ENCODE measurements at regions not wholly inside any gene's neighbourhood (a gene's known extent, or its start where the extent isn't known, plus 50 kb on each side); places are given as distances from the start of the nearest gene placed in this dataset.

DNA sequence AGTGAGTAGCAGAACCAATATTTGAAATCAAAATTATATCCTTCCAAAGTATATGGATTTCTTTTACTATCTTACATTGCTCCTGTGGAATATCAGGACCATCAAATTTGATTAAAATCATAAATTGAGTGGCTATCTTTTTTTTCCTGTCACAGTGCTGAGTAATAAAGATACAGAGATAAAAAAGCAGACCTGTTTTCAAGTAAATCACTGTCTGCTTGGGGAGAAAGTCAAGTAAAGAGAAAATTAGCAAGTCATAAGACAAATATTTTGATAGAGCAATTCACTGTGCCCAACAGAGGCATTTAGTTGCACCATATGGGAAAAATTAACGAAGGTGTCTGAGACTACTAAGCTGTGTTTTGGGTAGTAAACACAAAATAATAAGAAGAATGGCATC is 933.7 kb downstream of the NTRK3 start:
- Histone ChIP-seq H3K9me3 (no peaks in the 10 kb centered on the region), H3K27ac (no peak overlapping the region), H3K4me1 (ENCODE audit: control insufficient read depth in 1 of 2, low read depth in 2 of 2) (no peaks in the 10 kb centered on the region), H3K4me3 (no peak overlapping the region), H3K27me3 (replicated peaks; ENCODE audit: insufficient read depth) (no peaks in the 10 kb centered on the region), H3K36me3 (no peaks in the 10 kb centered on the region)
- ATAC-seq (ENCODE audit: insufficient number of reproducible peaks, low FRiP score, low read depth) (no peak), DNase-seq (ENCODE audit: low spot score) (no peak)
- TF ChIP-seq, protein P1, sequence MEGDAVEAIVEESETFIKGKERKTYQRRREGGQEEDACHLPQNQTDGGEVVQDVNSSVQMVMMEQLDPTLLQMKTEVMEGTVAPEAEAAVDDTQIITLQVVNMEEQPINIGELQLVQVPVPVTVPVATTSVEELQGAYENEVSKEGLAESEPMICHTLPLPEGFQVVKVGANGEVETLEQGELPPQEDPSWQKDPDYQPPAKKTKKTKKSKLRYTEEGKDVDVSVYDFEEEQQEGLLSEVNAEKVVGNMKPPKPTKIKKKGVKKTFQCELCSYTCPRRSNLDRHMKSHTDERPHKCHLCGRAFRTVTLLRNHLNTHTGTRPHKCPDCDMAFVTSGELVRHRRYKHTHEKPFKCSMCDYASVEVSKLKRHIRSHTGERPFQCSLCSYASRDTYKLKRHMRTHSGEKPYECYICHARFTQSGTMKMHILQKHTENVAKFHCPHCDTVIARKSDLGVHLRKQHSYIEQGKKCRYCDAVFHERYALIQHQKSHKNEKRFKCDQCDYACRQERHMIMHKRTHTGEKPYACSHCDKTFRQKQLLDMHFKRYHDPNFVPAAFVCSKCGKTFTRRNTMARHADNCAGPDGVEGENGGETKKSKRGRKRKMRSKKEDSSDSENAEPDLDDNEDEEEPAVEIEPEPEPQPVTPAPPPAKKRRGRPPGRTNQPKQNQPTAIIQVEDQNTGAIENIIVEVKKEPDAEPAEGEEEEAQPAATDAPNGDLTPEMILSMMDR (IDR thresholded peaks at IDR 0.05), result no peak

DNA sequence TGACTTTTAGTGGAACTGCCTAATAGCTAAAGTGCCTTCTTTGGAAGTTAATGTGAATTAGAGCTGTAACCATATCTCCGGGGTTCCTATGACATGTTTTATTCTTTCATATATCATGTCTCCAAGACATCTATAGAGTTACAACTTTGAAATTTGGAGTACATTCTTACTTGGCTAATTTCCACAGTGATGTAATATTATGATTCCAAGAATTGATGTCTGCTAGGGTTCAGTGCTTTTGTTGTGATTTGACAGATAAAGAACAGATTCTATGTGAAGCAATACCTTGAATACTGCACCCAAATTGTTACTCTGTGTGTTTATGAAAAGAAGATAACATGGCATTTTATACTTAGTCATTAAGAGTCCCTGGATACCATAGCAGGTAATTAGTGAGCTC is 934.3 kb downstream of the NTRK3 start:
- Histone ChIP-seq H3K4me3 (no peak overlapping the region), H3K36me3 (no peaks in the 10 kb centered on the region), H3K9me3 (no peaks in the 10 kb centered on the region), H3K27ac (no peak overlapping the region), H3K27me3 (replicated peaks; ENCODE audit: insufficient read depth) (no peaks in the 10 kb centered on the region), H3K4me1 (ENCODE audit: control insufficient read depth in 1 of 2, low read depth in 2 of 2) (no peaks in the 10 kb centered on the region)
- TF ChIP-seq, protein P1 (IDR thresholded peaks at IDR 0.05), result no peak
- no peak for DNase-seq (ENCODE audit: low spot score)
- no peak for ATAC-seq (ENCODE audit: insufficient number of reproducible peaks, low FRiP score, low read depth)

DNA sequence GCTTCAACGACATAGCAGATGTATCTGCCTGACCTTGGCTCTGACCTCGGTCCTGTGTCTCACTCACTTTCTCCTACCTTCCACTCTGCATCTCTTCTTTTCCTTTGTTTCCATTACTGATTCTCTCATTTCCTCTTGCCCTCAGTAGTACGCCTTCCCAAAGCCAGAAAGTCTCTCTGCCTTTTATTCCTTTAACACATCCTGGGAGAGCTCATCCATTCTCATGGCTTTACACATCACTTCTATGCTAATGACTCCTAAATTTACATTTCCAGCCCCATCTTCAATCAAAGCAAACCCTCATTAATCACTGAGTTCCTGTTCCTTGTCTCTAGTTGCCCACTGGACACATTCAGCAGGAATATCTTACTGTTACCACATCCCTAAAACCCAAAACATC is 938.6 kb downstream of the NTRK3 start:
- DNase-seq (ENCODE audit: low spot score), result no peak
- Histone ChIP-seq H3K9me3 (no peaks in the 10 kb centered on the region), H3K4me3 (no peak overlapping the region), H3K27ac (no peak overlapping the region), H3K4me1 (ENCODE audit: control insufficient read depth in 1 of 2, low read depth in 2 of 2) (no peaks in the 10 kb centered on the region), H3K27me3 (replicated peaks; ENCODE audit: insufficient read depth) (no peaks in the 10 kb centered on the region), H3K36me3 (no peaks in the 10 kb centered on the region)
- TF ChIP-seq, protein P1 (IDR thresholded peaks at IDR 0.05), result no peak
- no peak for ATAC-seq (ENCODE audit: insufficient number of reproducible peaks, low FRiP score, low read depth)

DNA sequence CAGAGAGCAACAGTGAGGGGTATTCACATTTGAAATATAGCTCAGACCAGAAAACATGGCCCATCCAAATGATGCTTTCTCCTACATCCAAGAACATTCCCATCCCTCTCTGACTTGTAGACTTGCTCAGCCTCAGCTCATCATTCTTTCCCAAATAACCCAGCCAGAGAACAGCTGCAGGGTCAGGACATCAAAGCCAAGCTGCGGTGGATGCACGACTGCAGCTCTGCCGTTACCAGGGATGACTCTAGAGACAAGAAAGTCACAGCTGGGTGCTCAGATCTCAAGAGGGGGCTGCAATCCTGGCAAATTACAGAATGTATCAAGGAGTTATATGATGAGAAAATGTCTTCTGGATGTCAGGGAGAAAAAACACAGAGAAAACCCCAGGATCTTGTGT is 944.3 kb downstream of the NTRK3 start:
- DNase-seq (ENCODE audit: low spot score) (no peak), ATAC-seq (ENCODE audit: insufficient number of reproducible peaks, low FRiP score, low read depth) (no peak)
- H3K27me3 ChIP-seq (replicated peaks; ENCODE audit: insufficient read depth), result no peaks in the 10 kb centered on the region
- TF ChIP-seq, protein P1 (IDR thresholded peaks at IDR 0.05), result no peak
- no peak overlapping the region for H3K4me3 ChIP-seq
- H3K9me3 ChIP-seq, result no peaks in the 10 kb centered on the region
- H3K27ac ChIP-seq, result no peak overlapping the region
- no peaks in the 10 kb centered on the region for H3K36me3 ChIP-seq
- H3K4me1 ChIP-seq (ENCODE audit: control insufficient read depth in 1 of 2, low read depth in 2 of 2), result no peaks in the 10 kb centered on the region

DNA sequence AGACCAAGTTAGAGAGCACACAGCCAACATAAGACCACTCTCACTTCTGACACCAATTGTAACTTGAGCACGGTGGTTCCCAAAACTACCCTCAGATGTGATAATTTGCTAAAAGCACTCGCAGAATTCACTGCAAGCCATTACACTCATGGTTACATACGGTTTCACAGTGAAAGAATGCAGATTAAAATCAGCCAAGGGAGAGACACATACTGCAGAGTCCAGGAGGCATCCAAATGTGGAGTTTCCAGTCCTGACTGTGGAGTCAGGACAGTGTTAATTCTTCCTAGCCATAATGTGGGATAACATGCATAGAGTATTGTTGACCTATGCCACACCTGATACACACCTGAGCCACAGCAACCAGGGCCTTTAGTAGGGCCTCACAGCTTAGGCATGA is 956.4 kb downstream of the NTRK3 start:
- Histone ChIP-seq H3K27me3 (replicated peaks; ENCODE audit: insufficient read depth) (no peaks in the 10 kb centered on the region), H3K36me3 (no peaks in the 10 kb centered on the region), H3K9me3 (no peaks in the 10 kb centered on the region), H3K27ac (no peak overlapping the region), H3K4me3 (no peak overlapping the region), H3K4me1 (ENCODE audit: control insufficient read depth in 1 of 2, low read depth in 2 of 2) (no peaks in the 10 kb centered on the region)
- DNase-seq (ENCODE audit: low spot score) (no peak), ATAC-seq (ENCODE audit: insufficient number of reproducible peaks, low FRiP score, low read depth) (no peak)
- TF ChIP-seq, protein P1 (IDR thresholded peaks at IDR 0.05), result no peak
